ENCODE measurements at regions not wholly inside any gene's neighbourhood (a gene's known extent, or its start where the extent isn't known, plus 50 kb on each side); places are given as distances from the start of the nearest gene placed in this dataset.

DNA sequence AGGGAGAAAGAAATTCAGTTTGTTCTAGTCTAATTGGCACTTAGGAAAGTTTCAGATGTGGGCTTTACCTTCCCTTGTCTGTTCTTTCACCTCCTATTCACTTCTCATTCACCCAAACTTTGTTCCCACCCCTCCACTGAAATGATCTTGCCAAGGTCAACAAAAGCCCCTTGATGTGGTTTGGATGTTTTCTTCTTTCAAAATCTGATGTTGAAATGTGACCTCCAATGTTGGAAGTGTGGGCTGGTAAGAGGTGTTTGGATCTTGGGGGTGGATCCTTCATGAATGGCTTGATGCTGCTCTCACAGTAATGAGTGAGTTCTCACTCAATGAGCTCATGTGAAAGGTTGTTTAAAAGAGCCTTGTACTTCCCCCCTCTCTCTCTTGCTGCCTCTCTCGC, 379.3 kb downstream of the HHIPL2 start:
- TF ChIP-seq CTCF (IDR thresholded peaks at IDR 0.05), result no peak
- TF ChIP-seq NR3C1 (CRISPR knock-in tag; conservative IDR thresholded peaks at IDR 0.05; ENCODE audit: low read depth), result no peak
- TF ChIP-seq IRF1 (CRISPR knock-in tag; IDR thresholded peaks at IDR 0.05), result no peak
- TF ChIP-seq MYBL2 (CRISPR knock-in tag; IDR thresholded peaks at IDR 0.05), result no peak
- TF ChIP-seq, protein P1, sequence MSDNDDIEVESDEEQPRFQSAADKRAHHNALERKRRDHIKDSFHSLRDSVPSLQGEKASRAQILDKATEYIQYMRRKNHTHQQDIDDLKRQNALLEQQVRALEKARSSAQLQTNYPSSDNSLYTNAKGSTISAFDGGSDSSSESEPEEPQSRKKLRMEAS (CRISPR knock-in tag; IDR thresholded peaks at IDR 0.05), result no peak
- TF ChIP-seq ZNF121 (CRISPR knock-in tag; IDR thresholded peaks at IDR 0.05), result no peak
- TF ChIP-seq ZNF317 (CRISPR knock-in tag; IDR thresholded peaks at IDR 0.05; ENCODE audit: borderline replicate concordance, low read depth), result no peak
- no peak for TF ChIP-seq ETV6 (CRISPR knock-in tag; IDR thresholded peaks at IDR 0.05)
- no peak for TF ChIP-seq TEAD4 (CRISPR knock-in tag; IDR thresholded peaks at IDR 0.05)

Measured in WTC11 (cell line).